ENCODE measurements at regions not wholly inside any gene's neighbourhood (a gene's known extent, or its start where the extent isn't known, plus 50 kb on each side); places are given as distances from the start of the nearest gene placed in this dataset.

GRCh38 chr3:21944251-21944650, 193.2 kb upstream of the ZNF385D start:
- no peaks in the 10 kb centered on the region for H3K79me2 ChIP-seq (ENCODE audit: control insufficient read depth in 1 of 2, insufficient read depth in 2 of 2, low read length in 2 of 2)
- FAIRE-seq (no peak), DNase-seq (ENCODE audit: low read depth in 1 of 2, low spot score in 2 of 2) (no peak)
- H3K23ac ChIP-seq (ENCODE audit: insufficient read length): no peak overlapping the region
- no peak overlapping the region for H3K4me3 ChIP-seq (ENCODE audit: extremely low read depth in 1 of 4, insufficient read depth in 2 of 4, low read depth in 3 of 4, low read length in 4 of 4)
- no peaks in the 10 kb centered on the region for H3K79me1 ChIP-seq (ENCODE audit: low read depth, low read length)
- H3K18ac ChIP-seq (ENCODE audit: extremely low read depth, low read length): no peak overlapping the region
- H4K91ac ChIP-seq (replicated peaks; ENCODE audit: insufficient read length, low read length): no peak overlapping the region
- WGBS, 2 experiments (ENCODE audit: extremely low coverage in 1 of 2, insufficient coverage in 1 of 2, insufficient read length in 1 of 2, insufficient replicate concordance in 2 of 2, low coverage in 1 of 2, low lambda C conversion rate in 2 of 2, missing lambda C conversion rate in 1 of 2): 87% methylated on average over 6 of the region's 6 CpGs; no CpG with 5 or more reads in 1 of the 2 experiments
- H4K8ac ChIP-seq (ENCODE audit: extremely low read depth, insufficient read depth, low read length): no peak overlapping the region
- no peak overlapping the region for H2BK5ac ChIP-seq (ENCODE audit: low read depth, low read length)
- H4K5ac ChIP-seq (ENCODE audit: insufficient read length, low read depth, low read length): no peak overlapping the region
- H3K9me3 ChIP-seq (ENCODE audit: insufficient read depth in 2 of 2, low read depth in 1 of 2, low read length in 1 of 2): no peaks in the 10 kb centered on the region
- H3K36me3 ChIP-seq (ENCODE audit: control insufficient read depth in 2 of 4, insufficient read depth in 4 of 4, low read length in 3 of 4): no peaks in the 10 kb centered on the region
- H3K56ac ChIP-seq (replicated peaks; ENCODE audit: insufficient read length, low read depth, low read length): no peak overlapping the region
- no peak overlapping the region for H3K27ac ChIP-seq (ENCODE audit: low read depth, low read length)
- no peak overlapping the region for H3K4ac ChIP-seq (replicated peaks; ENCODE audit: insufficient read length, low read depth, low read length)
- H3K14ac ChIP-seq (ENCODE audit: insufficient read length): no peak overlapping the region
- H2BK12ac ChIP-seq (ENCODE audit: low read depth, low read length): no peak overlapping the region
- H2BK120ac ChIP-seq (replicated peaks; ENCODE audit: low read depth, low read length): no peak overlapping the region
- H3K27me3 ChIP-seq (replicated peaks in 1 of 4; ENCODE audit: control insufficient read depth in 3 of 4, extremely low read depth in 1 of 4, insufficient read depth in 3 of 4, low read length in 3 of 4): no peaks in the 10 kb centered on the region
- no peak overlapping the region for H2BK20ac ChIP-seq (ENCODE audit: low read length)
- H3K23me2 ChIP-seq (ENCODE audit: low read depth, low read length): no peaks in the 10 kb centered on the region
- H3K9ac ChIP-seq (replicated peaks in 1 of 4; ENCODE audit: extremely low read depth in 1 of 4, low read depth in 3 of 4, low read length in 3 of 4): no peak overlapping the region
- no peak overlapping the region for H2BK15ac ChIP-seq (ENCODE audit: low read length)
- H3K4me2 ChIP-seq (ENCODE audit: insufficient read depth in 1 of 2, low read depth in 2 of 2, low read length in 2 of 2): no peak overlapping the region
- TF ChIP-seq CTBP2 (IDR thresholded peaks at IDR 0.05; ENCODE audit: borderline replicate concordance, insufficient read depth, insufficient read length, low read length) (no peak), GTF2F1 (IDR thresholded peaks at IDR 0.05; ENCODE audit: borderline replicate concordance, low read depth, low read length) (no peak), ATF3 (IDR thresholded peaks at IDR 0.05; ENCODE audit: insufficient read depth, low read depth, low read length) (no peak), CBX8 (IDR thresholded peaks at IDR 0.05; ENCODE audit: borderline replicate concordance, low read depth, low read length) (no peak), SIN3A (conservative IDR thresholded peaks at IDR 0.05 in 1 of 2, IDR thresholded peaks at IDR 0.05 in 1 of 2; ENCODE audit: low read depth in 1 of 2, low read length in 2 of 2) (no peak), BCL11A (IDR thresholded peaks at IDR 0.05; ENCODE audit: low read depth in 2 of 2, low read length in 2 of 2) (no peak), GABPA (IDR thresholded peaks at IDR 0.05; ENCODE audit: borderline replicate concordance, insufficient read depth, low read length) (no peak), RFX5 (IDR thresholded peaks at IDR 0.05; ENCODE audit: borderline replicate concordance, low read depth, low read length) (no peak), CTCF (IDR thresholded peaks at IDR 0.05; ENCODE audit: control extremely low read depth in 1 of 3, insufficient read depth in 1 of 3, low read depth in 1 of 3, low read length in 3 of 3) (no peak), NANOG (IDR thresholded peaks at IDR 0.05; ENCODE audit: insufficient read depth, low read depth, low read length, poor library complexity, severe bottlenecking) (no peak), JUND (IDR thresholded peaks at IDR 0.05; ENCODE audit: low read length) (no peak)
- ChIA-PET CTCF (ENCODE audit: partially characterized antibody) (no interaction called here), POLR2A (ENCODE audit: partially characterized antibody) (no interaction called here)
- H4K20me1 ChIP-seq (replicated peaks in 1 of 2; ENCODE audit: control insufficient read depth in 1 of 2, insufficient read depth in 2 of 2, low read length in 2 of 2): no peaks in the 10 kb centered on the region
- H2AFZ ChIP-seq (ENCODE audit: low read length): peak overlapping the region; percentile 57; the same call in 1 of the 2 replicates
- no peak overlapping the region for H2AK5ac ChIP-seq (ENCODE audit: low read depth, low read length)
- H3K4me1 ChIP-seq (replicated peaks in 1 of 4; ENCODE audit: control insufficient read depth in 3 of 4, insufficient read depth in 4 of 4, low read length in 3 of 4): no peaks in the 10 kb centered on the region

All from H1 (cell line).